Activated T-cell treated with anti-CD3 and anti-CD28 coated beads for 48 hours (primary cell): ENCODE measurements at regions not wholly inside any gene's neighbourhood (a gene's known extent, or its start where the extent isn't known, plus 50 kb on each side); places are given as distances from the start of the nearest gene placed in this dataset.

Experiments used
- DNase-seq: peaks from one replicate; pipeline ENCODE4 v3.0.0-alpha.2; 2020; ENCODE audit warnings: low read depth

- DNase-seq = no peak
These were observed 259.0 kb upstream of the GHITM start for GRCh38 chr10:83880252-83880791.

- DNase-seq = no peak
These were observed 257.6 kb upstream of the GHITM start for GRCh38 chr10:83881661-83882060.

- no peak for DNase-seq
These were observed 252.4 kb upstream of the GHITM start for GRCh38 chr10:83886871-83887270.

DNA sequence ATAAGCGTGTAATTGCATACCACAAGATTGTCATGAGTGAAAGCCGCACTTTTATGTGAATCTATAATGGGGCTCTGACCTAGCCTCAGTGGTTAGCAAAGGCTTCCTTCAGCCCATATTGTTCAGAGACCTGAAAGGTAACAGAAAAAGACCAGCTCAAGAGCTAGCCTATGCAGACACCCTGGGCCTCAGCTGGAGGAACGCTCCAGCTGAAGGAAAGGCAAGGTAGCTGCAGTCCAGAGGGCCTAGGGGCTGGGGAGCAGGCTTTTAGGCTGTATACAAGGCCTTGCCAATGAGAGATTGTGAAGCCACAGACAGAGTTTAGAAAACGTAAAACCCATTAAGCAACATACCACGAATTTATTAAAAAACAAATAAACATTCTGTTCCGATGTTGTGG lies 246.6 kb upstream of the GHITM start:
- no peak for DNase-seq

- no peak for DNase-seq
These were observed 243.1 kb upstream of the GHITM start for GRCh38 chr10:83896219-83896618.

DNA sequence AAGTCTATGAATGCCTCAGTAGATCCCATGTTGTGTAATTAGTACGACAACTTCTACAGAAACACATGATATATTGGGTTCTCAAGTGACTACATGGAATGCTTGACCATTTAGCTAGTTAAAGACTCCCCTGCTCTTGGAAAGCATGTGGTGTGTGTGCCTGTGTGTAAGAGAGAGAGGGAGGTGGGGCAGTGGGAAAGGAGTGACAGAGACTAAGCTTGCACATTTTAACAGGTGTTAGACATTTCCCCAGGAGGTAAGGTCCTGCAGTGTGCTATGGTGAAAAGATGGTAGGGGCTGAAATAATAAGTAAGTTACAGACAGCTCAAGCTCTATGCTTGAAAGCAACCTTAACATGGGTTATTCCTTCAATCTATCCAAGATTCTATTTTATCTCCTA lies 241.7 kb upstream of the GHITM start:
- no peak for DNase-seq

DNA sequence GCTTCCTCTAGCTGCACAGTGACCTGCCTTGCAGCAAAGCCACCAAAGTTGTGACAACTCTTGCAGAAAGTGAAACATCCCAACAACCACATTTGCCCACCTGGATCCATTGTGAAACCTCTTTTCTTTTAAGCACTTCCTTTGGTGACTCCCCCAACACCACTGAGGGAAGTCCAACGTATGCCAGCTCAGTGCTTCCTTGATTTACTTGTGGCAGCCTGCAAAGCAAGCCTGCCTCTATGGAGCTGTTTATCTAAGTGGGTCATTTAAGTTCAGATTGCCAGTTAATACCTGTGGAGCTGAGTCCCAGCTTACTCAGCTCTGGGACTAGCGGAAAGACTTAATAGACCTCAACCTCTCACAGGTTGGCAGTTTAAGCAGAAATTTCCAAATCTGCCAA lies 230.8 kb upstream of the GHITM start:
- DNase-seq = no peak

DNA sequence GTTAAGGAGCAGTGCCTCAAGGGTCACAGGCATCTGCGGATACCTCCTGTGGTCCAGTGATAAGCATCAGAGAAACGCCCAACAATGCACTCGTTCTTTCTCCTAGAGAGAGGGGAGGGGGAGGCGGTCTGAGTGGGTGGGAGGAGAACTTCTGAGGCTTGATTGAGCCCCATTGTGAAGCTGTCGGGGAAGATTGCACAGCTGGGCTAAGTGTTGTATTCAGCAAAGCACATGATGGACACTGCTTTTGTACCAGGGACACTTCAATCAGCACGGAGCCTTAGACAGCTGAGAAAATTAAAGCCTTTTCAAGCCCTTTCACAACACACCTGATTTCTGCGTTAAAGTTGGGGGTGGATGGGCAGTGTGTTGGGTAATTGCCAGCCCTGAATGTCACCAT lies 230.3 kb upstream of the GHITM start:
- DNase-seq = no peak

GRCh38 chr10:83915801-83916200 lies 223.5 kb upstream of the GHITM start:
- no peak for DNase-seq

- DNase-seq = no peak
These were observed 221.5 kb upstream of the GHITM start for GRCh38 chr10:83917537-83918506.

DNA sequence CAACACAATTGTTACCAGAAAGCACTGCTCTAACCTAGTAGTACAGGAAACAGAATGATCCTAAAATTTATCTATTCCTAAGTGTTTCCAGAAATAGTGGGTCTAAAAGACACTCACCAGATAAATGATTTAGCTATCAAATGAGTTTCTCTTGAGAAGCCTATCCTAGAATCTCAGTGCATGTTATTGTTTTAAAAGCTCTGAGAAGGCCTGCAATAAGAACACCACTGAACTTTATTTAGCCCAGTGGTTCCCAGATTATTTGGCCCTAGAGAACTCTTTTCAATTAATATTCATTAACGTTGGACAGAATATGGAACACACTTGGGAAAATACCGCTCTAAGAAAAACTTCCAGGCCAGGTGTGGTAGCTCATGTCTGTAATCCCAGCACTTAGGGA lies 220.1 kb upstream of the GHITM start:
- no peak for DNase-seq

DNA sequence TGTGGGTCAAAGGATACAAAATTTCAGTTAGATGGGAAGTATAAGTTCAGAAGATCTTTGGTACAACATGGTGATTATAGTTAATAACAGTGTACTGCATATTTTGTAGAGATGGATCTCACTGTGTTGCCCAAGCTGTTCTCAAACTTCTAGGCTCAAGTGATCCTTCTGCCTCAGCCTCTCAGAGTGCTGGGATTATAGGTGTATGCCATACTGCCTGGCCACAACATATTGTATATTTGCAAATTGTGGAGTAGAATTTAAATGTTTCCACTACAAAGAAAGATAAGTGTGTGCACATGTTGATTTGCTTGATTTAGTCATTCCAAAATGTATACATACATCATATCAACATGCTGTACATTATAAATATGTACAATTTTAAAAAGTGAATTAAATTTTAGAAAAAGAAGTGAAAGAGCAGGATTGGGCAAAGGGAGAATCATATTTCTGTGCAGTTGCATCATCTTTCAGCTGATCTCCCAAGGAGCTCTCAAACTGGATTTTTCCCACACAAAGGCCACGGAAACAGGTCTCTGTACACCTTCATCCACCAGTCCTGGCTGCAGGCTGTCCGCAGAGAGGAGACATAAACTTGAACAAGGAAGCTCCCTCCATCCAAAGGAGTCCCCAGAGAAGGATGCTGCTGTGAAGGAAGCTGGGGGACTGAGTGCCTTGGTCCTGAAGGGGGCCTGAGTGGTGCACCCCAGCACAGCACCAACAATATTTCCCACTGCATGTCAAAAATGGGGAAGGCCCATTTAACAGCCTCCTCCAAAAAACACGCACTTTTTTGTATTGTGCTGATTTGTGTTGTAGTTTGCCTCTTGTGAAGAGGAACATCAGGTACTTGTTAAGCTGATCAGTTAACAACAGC lies 217.1 kb upstream of the GHITM start:
- DNase-seq = no peak

- no peak for DNase-seq
These were observed 214.2 kb upstream of the GHITM start for GRCh38 chr10:83925133-83925532.

DNA sequence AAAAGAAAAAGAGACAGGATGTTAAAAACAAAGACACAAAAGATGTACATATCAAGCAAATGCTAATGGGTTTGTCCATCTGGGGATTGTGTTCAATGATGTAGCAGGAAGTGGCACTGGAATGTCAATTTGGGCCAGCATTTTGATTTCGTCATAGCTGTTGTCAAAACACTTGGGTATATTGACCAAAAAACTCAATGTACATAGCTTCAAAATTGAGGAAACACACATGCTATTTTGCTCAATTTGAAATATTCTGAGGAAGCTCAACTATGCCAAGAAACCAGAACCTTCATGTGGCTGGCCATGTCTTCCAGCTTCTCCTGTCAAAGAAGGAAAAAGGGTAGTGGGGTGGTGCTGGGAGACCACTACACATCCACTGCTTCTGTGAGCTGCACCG lies 212.7 kb upstream of the GHITM start:
- DNase-seq = no peak

GRCh38 chr10:83927166-83927565 lies 212.1 kb upstream of the GHITM start:
- DNase-seq = no peak

DNA sequence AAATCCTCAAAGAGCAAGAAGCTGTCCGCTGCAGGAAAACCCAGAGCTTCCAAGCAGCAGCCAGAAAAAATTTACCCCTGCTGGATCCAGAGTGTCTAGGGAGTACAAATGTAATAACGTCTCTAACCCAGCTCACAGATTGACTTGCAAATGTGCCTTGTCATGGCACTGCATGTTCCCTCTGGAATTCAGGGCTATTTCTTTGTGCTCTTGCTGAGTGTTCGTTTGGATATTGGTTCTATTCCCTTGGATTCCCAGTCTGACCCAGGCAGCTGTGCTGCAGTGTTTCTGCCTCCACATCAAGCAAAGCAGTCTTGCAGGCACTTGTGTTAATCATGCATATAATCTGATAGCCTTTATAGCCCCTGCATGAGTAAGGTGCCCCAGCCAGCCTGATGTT lies 209.9 kb upstream of the GHITM start:
- DNase-seq = no peak

DNA sequence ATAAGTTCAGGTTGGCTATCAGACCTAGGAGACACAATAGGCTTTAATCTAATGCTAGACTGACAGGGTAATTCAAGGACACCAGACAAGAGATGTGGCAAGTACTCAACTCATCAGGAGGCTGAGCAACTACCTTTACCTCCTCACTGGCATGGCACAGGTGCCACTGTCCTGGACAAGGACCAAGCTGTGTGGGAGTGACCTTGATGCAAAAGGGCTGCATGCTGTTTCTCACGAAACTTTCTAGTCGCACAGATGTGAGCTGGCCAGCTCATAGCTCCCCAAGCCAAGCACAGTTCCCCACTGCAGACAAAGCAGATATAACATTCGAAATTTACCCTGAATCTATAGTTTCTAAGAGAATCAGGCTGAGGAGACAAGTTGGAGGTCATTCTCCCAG lies 207.6 kb upstream of the GHITM start:
- DNase-seq = no peak

DNA sequence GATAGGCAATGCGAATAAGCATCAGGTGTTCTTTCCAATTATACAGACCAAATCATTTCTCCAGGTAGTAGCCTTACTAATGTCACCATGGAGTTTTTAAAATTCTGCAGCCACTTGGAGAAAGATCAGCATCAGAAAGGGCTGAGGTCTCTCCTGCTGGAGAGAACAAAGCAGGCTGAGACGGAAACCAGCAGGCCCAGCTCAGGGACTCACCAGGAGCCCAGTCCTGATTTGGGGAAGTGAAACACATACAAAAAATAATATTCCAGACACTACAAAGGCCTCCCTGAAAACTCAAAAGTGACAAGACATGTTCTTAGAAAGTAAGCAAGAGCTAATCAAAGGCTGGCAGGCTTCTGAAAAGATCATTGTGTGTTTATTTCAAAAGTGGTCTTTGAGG lies 207.1 kb upstream of the GHITM start:
- no peak for DNase-seq

- DNase-seq = no peak
These were observed 205.2 kb upstream of the GHITM start for GRCh38 chr10:83934062-83934461.

GRCh38 chr10:83934641-83935338 lies 204.5 kb upstream of the GHITM start:
- DNase-seq = no peak

- DNase-seq = no peak
These were observed 204.0 kb upstream of the GHITM start for GRCh38 chr10:83935339-83935736.

GRCh38 chr10:83935911-83936310 lies 203.4 kb upstream of the GHITM start:
- DNase-seq = no peak
